PFSK-1 (cell line): ENCODE measurements at regions not wholly inside any gene's neighbourhood (a gene's known extent, or its start where the extent isn't known, plus 50 kb on each side); places are given as distances from the start of the nearest gene placed in this dataset.

Experiments used
- POLR2AphosphoS5 ChIP-seq: IDR thresholded peaks from 2 replicates; pipeline ENCODE4 v1.6.1; 2012; ENCODE audit warnings: low read depth, mild to moderate bottlenecking, control low read depth, low read length, moderate library complexity
- REST ChIP-seq, 2 experiments: IDR thresholded peaks; 2 replicates each; pipeline versions ENCODE4 v1.6.1 to v1.8.0; 2011 to 2012; ENCODE audit warnings: low read depth in 2 of 2, low read length in 2 of 2, control low read depth in 1 of 2, inconsistent platforms in 1 of 2, mild to moderate bottlenecking in 1 of 2, moderate library complexity in 1 of 2; ENCODE audit not compliant: insufficient read depth in 1 of 2
- SIN3A ChIP-seq: IDR thresholded peaks from 2 replicates; pipeline ENCODE4 v1.6.1; 2012; ENCODE audit warnings: mild to moderate bottlenecking, low read length, moderate library complexity, borderline replicate concordance; ENCODE audit not compliant: insufficient read depth
- TAF1 ChIP-seq: IDR thresholded peaks from 2 replicates; pipeline ENCODE4 v1.6.1; 2012; ENCODE audit warnings: low read length, control low read depth, borderline replicate concordance; ENCODE audit not compliant: insufficient read depth

DNA sequence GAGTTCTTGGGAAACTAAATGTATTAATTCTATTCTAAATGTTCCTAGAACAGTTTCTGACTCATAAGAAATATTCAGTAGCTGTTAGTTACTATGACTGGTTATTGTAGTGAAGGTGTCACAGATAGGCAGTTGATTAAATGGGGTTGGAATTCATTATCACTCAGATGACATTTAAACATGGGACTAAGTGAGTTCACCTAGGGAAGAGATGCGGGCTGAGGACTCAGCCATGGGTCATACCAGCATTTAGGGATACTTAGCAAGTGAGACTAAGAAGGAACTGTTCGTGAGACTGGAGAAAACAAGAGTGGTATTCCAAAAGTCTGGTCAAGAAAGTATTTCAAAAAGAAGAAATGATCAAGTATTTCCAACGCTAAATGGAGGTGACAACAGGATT, 125.1 kb upstream of the ADGRL4 start:
- TF ChIP-seq REST (IDR thresholded peaks at IDR 0.05; ENCODE audit: insufficient read depth in 1 of 2, low read depth in 2 of 2, low read length in 2 of 2) = no peak
- TF ChIP-seq POLR2AphosphoS5 = no peak
- TF ChIP-seq TAF1 = no peak
- no peak for TF ChIP-seq SIN3A
